NCI-H128 (cell line): ENCODE measurements at regions not wholly inside any gene's neighbourhood (a gene's known extent, or its start where the extent isn't known, plus 50 kb on each side); places are given as distances from the start of the nearest gene placed in this dataset.

Experiments
- DNase-seq: peaks from one replicate; lab custom pipeline; 2025; ENCODE audit not compliant: unreplicated experiment; lab: John Stamatoyannopoulos, UW

DNA sequence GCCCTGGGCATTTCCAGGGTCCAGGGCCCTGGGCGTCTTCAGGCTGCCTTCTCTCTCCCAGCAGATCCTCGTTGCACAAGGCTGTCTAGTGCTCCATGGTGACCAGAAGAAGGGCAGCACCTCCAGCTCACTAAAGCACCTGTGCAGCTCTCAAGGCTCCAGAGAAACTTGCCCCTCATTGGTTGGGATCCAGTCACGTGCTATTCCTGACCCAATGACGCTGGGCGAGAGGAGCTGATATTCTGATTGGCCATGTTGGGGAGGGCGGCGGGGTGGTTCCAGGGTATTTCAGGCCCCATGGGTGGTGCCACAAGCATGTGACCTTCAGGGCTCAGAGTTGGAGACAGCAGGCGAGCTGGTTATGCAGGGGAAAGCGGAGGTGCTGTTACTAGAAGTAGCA is 309.1 kb downstream of the TOX3 start:
- no peak for DNase-seq

DNA sequence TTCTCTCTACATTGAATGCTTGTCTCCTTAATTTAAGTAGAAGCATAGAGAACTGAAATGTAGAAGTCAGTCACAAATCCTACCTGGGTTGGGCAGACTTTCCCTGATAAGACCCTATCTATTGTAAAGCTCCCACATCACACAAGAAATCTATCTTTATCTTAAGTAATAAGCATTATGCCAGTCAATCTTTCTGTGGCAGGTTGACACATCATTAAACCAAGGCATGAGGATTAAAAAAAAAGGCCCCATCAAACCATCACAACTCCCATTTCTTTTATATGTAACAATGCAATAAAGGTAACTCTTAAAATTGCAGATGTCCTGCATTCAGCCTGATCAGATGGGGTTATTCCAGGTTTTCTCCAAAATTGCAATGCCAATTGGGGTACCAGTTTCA is 311.8 kb downstream of the TOX3 start:
- DNase-seq: no peak

DNA sequence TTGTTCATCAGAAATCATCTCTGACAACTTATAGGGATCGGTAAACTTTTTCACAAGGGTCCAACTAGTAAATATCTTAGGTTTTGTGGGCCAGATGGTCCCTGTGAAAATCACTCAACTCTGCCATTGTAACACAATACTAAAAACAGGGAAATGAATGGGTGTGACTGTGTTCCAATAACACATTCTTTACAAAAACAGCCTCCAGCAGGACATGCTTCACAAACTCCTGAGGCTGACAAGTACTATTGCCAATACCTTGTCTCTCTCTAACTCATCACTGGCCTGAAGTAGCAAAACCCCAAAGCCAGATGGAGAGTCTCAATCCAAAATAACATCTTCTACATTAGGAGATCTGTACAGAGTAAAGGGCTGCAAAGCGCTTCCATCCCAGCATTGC is 312.3 kb downstream of the TOX3 start:
- no peak for DNase-seq

DNA sequence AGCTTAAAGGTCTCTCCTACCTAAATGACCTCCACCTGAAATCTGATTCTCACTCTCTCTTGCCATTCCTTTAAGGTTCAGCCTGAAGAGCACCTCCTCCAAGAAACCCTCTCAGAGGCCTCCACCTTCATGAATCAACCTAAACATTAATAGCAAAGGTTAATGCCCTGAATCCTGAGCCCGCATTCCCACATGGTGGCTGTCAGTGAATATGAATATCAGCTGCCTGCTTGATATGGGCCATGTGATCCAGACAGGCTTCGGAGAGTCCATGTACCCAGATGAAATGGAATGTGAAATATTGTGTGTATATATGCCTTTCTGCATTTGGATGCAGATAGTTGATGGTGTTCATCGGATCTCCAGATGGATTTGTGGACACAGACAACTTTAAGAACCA is 317.5 kb downstream of the TOX3 start:
- no peak for DNase-seq

DNA sequence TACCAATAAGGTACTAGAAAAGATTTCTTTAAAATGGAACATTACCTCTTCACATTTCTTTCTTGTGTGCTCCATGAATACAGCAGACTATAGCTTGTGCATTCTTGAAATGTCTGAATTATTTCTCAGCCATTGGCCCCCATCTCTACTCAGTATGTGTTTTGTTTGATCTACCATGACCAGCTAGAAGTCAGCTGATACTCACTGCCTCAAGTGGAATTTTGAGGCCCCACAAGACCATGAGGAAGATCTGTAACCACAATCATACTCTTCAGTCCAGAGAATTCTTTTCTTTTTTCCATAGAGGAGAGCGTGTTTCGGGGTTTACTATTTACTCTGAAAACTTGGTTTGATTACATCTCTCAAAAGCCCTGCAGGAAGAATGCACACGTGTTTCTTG is 319.1 kb downstream of the TOX3 start:
- no peak for DNase-seq

DNA sequence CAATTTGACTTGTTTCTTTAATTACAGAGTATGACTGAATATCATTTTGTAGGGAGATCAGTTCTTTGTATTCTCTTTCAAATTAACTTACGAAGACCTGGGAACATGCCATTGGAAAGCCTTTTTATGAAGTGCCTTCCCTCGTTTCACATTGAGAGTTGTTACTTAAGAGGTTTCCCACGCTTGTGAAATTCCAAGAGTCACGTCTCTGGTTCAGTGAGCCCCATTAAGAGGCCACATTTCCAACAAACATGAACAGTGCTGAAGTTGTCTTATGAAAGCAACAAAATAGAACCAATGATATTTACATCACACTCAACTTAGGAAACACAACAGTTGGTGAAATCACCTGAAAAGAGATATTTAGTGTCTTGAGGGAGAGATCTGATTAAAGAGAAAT is 334.1 kb downstream of the TOX3 start:
- DNase-seq: no peak

DNA sequence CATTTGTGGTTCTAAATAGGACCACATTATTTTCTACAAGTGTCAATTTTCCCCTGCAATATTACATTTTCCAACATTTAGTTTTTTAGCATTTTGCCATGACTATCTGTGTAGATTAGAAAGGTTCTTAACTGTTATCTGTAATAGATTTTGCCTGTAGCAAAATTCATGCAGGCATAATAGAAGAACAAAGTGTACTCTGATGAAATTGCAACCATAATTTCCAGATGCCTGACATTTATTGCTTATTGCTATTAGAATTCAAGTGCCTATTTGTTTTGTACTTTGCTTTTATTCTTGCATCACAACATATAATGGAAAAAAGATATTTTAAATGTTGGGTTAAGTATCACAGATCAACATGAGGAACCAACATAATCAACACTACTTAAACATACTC is 337.7 kb downstream of the TOX3 start:
- DNase-seq: no peak

DNA sequence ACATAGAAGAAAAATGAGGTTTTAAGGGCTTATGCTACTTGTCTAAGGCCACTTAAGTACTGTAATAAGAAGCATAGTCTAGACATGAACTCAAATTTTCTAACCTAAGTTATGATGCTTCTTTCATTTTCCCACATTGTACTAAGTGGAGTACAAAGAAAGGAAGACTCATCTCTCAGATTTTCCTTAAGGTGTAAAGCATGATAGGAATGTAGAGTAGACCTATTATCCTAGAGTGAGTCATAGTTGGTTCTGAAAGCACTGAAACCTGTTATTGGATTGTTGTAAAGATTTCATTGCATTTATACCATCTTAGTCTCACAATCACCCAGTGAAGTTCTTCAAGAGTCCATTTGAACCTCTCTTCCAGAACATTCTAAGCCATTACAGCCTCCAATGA is 343.8 kb downstream of the TOX3 start:
- no peak for DNase-seq

DNA sequence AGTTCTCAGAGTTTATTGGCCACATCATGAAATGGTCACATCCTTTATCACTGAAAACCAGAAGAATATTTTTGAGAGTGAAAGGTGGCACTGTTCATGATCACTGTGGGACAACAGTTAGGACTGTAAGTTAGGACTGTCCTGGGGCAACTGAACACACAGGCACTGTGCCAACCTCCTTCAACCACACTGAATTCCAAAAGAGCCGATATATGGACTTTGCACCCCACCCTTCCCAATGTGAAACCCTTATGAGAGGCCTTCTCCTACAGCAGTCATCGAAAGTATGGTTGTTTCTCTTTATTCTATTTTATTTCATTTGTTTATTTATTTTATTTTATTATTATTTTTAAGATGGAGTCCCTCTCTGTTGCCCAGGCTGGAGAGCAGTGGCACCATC is 353.5 kb downstream of the TOX3 start:
- no peak for DNase-seq

DNA sequence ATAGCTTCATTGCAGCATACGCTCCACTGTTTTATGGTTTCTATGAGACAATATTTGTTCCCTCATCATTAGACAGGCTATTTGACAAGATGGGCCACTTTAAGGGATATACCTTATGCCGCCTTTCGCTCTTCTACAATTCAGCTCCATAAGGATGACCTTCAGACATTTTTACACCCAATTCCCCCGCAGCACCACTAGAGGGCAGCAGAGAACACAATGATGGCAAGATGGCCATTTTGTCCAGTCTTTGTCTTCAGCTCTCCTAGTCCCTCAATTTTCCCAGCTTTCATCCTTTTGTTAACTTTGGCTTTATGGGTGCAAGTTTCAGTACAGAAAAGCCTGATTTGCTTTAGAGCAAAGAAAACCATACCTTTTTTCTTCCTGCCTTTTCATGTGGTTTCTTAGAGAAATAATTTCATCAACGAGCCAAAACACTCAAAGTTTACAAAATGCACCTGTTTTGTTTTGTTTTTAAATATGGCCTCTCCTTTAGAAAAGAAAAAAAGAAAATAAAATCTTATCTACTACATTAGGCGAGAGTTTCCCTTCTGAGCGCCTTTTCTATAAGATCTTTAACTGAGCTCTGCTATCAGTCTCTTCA is 355.3 kb downstream of the TOX3 start:
- peak; percentile 52 for DNase-seq

DNA sequence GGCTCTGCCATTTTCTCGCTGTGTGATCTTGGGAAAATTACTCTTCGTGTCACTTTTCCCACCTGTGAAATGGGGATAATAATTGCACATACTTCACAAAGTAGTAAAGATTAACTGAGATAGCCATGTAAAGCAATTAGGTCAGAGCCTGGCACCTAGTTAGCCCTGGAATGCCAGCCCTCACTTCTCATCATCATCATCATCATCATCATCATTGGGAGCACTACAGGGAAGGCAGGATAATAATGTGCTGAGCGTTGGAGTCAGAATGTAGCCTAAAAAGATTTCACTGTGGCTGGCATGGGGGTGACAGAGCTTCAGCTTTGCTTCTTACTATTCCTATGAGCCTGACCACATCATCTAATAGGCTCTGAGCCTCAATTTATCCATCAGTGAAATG is 362.6 kb downstream of the TOX3 start:
- no peak for DNase-seq

DNA sequence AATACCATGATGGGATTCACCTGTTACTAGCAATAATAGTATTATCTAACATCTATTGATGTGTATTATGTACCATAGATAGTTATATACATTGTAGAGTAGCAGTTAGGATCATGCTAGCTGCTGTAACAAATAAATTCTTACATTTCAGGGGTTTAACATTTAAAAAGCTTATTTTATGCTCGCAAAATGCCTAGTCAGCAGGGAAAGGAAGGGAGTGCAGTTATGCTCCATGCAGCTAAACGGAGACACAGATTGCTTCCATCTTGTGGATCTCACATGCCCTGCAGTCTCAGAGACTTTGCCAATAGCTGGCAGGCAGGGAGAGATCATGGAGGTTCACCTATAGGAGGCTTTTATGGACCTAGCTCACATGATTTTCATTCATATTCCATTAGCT is 364.1 kb downstream of the TOX3 start:
- DNase-seq: no peak

DNA sequence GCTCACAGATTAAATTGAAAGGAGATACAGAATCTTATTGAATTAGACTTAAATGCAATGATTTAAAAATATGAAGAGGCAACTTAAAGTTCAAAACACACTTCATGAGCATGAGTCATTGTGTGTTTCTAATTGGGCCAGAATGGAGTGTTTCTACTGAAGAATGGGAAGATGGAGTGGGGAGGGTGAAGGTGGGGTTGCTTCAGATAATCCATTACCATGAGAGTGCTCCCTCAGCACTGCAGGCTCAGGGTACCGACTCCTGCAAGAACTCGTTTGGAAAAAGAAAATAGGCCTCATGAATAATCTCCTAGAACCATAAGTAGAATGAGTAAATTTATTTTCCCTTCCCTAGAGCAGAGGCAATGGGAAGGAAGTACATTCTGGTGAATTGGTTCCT is 372.8 kb downstream of the TOX3 start:
- no peak for DNase-seq

DNA sequence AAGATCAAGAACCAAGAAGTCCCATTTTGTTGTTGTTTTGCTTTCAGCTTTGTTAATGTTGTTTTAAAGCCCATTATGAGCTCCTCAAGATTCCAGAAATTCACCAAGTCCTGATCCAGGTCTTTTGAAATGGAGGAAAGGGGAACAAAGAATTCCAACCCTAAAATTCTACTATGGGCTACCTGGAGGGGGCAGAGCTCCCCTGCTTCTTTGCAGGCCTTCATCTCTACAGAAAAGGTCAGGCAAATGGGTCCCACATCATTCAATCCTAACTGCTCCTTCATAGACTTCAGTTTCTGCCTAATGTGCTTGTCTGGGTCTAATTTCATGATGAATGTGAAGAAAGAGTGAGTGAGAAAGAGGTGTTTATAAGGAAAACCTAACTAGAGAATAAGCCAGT is 375.5 kb downstream of the TOX3 start:
- DNase-seq: no peak

DNA sequence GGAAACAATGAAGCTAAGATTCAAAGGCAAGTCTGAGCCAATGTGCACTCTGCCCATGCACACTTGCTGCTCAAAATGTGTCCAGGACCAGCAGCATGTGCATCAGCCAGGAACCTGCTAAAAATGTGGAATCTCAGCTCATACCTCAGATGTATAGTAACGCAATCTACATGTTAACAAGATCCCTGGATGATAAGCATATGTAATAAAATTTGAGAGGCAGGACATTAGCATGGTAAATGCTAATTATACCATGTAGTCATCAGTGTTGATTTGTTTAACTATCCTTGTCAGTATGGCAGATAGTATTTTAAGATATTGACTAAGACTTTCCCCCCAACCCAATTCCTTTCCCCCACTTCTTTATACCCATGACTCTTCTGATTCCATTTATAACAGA is 379.6 kb downstream of the TOX3 start:
- DNase-seq: no peak

DNA sequence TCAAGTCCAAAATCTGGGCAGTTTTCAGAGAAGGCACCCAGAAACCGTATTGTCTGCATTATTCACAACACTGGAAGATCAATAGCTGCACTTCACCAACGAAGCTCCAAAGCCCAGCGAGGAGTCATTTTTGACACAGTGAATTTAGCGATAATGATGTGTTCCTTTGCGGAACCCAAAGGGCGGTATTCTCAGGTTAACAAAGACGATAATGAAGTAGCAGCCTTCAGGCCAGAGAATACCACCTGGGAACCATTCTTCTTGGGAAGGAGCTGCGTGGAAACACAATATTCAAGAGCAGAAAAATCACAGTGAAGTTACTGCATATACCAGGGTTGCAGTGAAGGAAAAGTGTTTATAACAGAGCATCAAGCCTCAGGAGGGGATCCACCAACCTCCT is 381.0 kb downstream of the TOX3 start:
- DNase-seq: no peak

DNA sequence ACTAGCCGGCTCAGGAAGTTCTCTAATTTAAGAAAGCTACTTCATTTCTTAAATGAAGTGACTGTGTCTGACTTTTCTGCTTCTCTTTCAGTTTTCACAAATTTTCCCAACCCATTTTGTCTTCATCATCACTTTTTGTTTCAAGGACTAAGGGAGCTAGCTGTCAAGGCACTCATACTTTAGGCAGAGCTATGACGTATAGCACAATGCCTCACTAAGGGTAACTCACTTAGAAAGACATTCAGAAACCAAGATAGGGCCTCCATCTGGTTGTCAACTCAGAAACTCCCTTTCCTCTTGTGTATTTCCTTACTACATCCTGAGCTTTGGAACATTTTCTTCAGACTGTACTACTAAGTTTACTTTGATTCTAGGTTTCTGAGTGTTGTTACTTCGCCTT is 397.9 kb downstream of the TOX3 start:
- DNase-seq: no peak

DNA sequence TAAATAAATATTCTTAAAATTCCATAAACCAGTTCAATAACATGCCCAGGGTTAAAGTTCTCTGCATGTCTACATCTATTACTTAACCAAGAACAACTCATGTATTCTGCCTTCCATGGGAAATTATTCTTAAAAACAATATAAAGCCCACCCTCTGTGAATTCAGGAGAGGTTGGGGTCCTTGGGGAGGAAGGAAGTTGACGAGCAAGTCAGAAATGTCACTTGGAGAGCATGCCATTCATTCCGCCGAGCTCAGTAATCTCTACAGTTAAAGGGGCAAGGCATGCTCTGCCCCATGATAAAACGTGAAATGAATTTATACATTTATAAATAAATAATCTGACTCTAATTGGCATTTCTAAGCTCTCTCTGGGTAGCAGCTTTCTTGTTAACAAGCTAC is 405.1 kb downstream of the TOX3 start:
- DNase-seq: no peak

DNA sequence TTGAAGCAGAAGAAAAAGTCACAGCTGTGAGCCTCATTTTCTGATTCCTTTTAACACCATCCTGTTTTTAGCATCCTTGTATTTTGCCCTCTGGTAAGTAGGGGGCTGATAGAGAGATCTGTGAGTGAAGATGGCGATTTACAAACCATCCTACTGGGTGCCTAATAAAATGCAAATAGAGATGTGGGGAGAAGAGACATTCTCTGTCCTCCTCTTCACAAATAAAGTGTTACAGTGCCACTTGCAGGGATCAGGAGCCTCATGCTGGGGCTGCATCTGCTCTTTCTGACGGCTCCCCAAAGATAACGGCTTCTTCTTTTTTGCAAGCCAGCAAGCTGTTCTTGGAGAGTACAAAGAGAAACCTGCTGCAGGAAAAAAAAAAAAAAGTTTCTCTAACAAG is 418.6 kb downstream of the TOX3 start:
- DNase-seq: no peak

DNA sequence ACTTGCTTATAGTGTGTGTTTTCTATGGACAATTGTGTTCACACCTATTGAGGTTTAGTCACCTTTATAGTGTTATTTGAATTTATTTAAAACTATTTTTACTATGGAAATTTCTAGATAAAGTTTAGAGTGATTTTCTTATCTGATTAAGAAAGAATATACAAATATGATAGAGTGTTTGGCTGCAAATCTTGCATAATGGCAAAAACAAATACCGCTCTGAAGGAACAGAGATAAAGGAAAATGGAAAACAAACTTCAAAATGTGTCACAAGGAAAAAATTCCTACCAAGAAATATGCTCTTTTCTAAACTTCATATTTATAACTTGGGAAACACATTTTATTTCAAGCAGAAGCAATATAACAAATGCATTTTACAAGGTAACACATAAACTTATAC is 423.1 kb downstream of the TOX3 start:
- DNase-seq: no peak

DNA sequence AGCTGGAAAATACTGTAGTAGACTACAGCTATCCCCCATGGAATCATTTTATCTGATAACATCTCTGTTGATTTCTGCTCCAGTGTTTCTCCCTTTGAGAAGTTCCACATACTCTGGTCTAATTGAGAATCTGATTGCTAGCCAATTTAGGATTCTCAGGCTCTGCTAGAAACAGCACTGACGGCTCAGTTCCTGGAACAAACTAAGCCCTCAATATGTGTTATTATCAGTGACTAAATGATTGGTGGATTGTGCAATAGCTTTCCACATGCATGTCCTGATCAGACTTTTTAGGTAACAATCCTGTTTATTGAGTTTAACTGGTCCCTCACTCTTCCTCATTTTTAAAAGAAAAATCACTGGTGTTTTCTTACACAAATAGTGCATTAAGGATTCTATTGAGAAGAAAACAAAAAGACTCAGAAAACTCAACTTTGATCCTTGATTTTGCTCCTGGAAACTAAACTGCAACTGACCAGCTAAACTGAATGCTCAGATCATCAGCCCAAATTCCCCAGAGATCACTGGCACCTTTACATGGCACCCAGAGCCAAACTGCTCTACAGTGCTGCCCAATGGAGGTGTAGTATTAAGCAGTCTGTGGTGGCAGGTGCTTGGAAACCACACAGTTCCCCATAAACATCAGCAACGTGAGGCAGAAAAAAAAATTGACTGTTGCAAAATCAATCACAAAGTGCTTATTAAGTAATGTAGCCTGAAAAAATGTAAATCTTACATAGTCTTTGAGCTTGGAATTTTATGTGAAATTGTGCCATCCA is 423.7 kb downstream of the TOX3 start:
- DNase-seq: no peak

DNA sequence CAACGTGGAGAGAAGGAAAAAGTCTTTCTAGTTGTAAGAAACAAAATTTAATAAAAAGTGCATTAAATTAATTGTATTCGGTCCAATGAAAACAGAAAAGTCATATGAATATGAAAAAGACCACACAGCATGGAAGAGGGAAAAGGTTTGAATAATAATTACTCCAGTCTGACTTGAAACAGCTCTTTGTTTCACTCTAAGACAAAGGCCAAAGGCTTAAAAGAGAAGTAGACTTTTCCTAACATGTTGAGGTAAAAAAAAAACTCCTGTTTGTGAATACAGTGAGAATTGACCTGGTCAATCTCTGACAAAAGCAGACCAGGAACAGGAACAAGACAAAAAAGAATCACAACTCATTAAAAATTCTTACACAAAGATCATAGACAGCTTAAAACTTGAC is 429.8 kb downstream of the TOX3 start:
- no peak for DNase-seq

DNA sequence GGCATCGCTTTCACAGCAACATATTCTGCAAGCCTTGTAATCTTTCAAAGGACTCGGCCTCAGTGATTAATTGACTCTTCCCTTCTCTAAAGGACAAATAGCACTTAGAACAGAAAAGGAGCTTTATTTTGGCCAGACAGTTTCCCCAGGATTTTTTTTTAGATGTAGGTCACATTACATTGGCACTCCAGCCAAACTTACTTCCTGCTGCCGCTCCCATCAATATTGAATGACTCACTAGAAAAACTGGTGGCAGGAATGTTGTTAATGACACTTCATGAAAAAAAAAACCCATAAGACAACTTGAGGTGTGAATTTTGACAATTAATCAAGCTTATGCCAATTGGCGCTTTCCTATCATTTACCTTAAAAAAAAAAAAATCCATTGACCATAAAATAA is 432.6 kb downstream of the TOX3 start:
- DNase-seq: no peak
